Activated T-helper 9 cell treated with anti-CD3 and anti-CD28 coated beads, Interleukin-2, amount 50 U/mL, for 16 hours (primary cell): ENCODE measurements at regions not wholly inside any gene's neighbourhood (a gene's known extent, or its start where the extent isn't known, plus 50 kb on each side); places are given as distances from the start of the nearest gene placed in this dataset.
"Not testable (repeated sequence)": the region's sequence is repeated elsewhere in the genome, so short reads cannot be mapped to it uniquely, and the experiment has no call there.

Source experiments
- DNase-seq: peaks from one replicate; pipeline ENCODE4 v3.0.0-alpha.2; 2020; ENCODE audit warnings: low read depth

DNA sequence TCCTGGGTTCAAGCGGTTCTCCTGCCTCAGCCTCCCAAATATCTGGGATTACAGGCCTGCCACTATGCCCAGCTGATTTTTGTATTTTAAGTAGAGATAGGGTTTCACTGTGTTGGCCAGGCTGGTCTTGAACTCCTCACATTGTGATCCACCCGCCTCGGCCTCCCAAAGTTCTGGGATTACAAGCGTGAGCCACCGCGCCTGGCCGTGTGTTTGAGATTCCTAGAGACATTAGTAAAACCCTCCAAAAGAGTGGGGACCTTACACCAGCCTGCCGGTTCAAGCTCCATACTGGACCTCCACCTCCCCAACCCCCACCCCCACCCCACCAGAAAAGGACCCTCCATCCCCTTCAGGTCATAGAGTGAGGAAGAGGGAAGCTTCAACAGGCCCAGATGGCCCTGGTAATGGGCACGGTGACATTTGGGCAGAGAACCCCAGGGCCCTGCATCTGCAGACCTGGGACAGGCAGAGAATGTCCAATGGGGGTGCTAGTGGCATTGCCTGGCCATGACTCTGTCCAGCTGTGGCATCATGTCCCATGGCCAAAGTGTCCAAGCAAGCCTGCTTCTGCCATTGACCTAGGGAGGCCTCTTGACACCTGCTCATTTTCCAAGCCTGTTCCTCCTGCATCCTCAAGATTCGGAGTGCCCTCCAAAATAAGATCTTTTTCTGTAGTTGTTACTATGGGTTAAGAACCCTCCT is 108.9 kb upstream of the KLF13 start:
- DNase-seq = no peak

- no peak for DNase-seq
Measured at GRCh38 chr15:31219221-31219620, 107.4 kb upstream of the KLF13 start.

- DNase-seq = no peak
Measured at GRCh38 chr15:31221936-31222515, 104.6 kb upstream of the KLF13 start.

GRCh38 chr15:31222773-31223341 is 103.8 kb upstream of the KLF13 start:
- no peak for DNase-seq

- no peak for DNase-seq
Measured at GRCh38 chr15:31223478-31224350, 102.9 kb upstream of the KLF13 start.

- DNase-seq = not testable (repeated sequence)
Measured at GRCh38 chr15:31224661-31225060, 102.0 kb upstream of the KLF13 start.

- DNase-seq = no peak
Measured at GRCh38 chr15:31225356-31225955, 101.2 kb upstream of the KLF13 start.

DNA sequence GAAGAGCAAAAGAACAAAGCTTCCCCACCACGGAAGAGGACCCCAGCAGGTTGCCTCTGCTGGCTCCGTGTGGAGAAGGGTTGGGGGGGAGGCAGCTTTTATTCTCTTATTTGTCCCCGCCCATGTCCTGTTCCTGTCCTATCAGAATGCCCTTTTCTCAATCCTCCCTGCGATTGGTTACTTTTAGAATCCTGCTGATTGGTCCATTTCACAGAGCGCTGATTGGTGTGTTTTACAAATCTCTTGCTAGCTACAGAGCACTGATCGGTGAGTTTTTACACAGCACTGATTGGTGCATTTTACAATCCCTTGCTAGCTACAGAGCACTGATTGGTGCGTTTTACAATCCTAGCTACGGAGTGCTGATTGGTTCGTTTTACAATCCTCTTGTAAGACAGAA is 100.6 kb upstream of the KLF13 start:
- no peak for DNase-seq

DNA sequence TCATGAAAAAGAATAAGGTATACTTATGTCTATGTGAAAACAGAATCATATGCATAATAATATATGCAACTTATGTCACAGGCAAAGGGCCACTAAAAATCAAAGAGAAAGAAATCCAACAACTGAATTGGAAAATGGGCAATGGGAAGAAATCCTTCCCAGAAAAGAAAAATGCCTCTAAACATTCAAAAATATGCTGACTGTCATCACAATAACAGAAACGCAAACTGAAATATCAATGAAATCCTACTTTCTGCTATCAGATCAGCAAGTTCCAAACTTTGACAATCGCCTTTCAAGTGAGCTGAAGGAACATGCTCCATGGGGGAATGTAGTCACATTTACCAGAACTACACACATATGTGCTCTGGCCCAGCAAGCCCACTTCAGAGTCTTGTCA is 99.4 kb upstream of the KLF13 start:
- DNase-seq = no peak

- no peak for DNase-seq
Measured at GRCh38 chr15:31228011-31228484, 98.6 kb upstream of the KLF13 start.

DNA sequence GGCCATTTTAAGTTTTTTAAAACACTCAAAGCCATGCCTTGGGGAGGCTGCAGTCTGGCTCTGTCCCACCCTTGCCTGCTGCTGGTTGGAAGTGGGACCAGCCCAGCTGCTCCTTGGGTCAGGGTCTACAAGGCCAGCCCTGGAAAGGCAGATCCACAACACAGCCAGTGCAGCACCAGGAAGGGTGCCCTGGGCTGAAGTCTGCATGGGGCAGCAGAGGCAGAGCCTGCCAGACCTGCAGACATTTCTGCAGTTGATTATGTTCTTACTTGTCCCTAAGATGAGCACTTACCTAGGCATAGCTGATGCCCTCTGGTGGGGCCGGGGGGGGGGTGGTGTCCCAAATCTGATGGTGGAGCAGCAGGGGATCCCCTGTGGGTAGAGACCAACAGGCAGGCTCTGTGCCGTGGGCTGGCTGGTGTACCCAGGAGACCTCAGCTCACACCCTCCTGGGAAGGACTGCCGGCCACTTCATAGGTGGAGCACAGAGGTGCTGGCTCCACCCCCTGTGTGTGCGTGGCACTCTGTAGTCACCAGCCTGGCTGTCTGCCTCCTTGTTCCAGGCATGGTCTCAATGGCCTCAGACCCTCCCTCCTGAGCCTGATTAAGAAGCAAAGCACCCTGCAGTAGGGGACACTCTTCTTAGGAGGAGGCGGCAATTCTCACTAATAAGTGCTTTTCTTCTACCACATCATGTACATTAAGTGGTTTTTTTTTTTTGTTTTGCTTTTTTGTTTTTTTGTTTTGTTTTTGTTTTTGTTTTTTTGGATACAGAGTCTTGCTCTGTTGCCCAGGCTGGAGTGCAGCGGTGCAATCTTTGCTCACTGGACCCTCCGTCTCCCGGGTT is 97.4 kb upstream of the KLF13 start:
- no peak for DNase-seq

DNA sequence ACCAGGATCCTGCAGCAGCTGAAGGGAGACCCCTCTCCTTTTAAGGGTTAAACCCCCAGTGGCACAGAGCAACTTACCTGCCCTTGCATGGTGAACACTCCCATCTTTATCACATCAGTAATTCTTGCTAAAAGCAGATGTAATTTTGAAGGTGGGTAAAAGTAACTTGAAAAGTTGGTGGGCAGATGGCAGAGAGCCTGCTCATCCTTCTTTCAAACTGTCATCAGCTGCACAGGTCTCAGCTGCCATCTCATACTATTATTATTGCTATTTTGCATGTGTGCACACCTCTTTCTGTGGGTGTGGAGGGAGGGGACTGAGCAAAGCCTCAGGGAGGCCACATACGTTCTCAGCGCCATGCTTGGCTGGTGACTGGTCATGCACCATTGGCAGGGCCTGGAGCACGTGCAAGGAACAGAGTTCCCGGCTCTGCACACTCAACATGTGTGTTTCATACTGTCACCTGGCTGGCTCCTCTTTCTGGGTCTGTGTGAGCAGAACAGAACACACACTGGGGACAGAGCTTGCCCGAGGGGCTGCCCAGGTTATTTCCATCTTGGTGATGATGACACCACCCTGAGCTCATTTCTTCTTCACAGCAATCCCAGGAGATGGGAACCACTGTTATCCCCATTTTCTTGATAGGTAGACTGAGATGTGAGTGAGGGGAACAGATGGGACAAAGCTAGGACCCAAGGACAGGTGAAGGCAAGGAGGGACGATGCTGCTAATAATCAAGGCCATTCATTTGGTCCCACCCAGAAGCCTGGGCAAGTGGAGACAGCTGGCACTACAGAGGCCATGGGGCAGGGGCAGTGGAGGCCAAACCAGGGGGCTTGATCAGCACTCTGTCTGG is 95.8 kb upstream of the KLF13 start:
- DNase-seq = no peak

DNA sequence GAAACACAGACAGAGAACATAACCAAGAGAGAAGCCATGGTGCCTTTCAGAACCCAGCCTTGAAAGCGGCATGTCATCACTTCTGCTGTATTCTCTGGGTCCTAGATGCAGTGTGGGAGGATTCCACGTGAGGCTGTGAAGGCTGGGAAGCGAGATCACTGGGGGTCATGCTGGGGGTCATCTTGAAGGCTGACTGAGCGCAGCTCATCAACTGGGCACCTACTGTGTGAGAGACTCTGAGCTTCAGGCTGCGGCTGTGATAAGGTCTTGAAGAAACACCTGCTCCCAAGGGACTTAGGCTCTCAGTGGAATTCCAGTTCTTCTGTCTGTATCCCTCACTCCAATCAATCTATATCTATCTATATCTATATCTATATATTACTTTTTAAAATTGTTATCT is 91.8 kb upstream of the KLF13 start:
- DNase-seq = no peak

DNA sequence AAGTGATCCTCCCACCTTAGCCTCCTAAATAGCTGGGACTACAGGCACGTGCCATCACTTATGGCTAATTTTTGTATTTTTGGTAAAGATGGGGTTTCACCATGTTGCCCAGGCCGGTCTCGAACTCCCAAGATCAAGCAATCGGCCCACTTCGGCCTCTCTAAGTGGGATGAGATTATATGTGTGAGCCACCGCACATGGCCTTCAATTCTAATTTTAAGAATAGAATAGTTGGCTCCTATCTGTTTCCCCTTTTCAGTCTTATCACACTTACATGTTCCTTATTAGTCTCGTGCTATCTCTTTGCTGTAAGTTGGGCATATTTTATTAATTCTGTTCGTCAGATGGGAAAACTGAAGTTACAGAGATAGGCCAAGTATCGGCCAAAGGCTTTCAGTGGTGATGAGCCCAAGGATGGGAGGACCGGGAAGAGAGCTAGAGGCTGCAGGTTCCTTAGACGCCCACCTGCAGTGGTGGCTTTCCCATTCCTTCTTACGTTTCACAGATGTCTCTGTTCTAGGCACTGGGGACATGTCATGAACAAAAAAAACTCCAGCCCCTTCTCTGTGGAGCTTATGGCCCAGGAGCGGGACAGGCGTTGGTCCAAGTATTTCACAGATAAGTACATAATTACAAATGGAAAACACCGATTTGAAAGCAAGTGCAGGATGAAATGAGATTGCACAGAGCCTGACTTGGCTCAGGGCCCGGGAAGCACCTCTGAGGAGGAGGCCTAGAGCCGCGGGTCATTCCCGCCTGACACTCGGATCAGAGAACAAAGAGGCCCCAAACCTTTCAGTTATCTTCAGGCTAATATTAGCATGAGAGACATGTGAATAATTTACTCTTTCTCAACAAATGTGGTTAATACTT is 91.1 kb upstream of the KLF13 start:
- DNase-seq = no peak

DNA sequence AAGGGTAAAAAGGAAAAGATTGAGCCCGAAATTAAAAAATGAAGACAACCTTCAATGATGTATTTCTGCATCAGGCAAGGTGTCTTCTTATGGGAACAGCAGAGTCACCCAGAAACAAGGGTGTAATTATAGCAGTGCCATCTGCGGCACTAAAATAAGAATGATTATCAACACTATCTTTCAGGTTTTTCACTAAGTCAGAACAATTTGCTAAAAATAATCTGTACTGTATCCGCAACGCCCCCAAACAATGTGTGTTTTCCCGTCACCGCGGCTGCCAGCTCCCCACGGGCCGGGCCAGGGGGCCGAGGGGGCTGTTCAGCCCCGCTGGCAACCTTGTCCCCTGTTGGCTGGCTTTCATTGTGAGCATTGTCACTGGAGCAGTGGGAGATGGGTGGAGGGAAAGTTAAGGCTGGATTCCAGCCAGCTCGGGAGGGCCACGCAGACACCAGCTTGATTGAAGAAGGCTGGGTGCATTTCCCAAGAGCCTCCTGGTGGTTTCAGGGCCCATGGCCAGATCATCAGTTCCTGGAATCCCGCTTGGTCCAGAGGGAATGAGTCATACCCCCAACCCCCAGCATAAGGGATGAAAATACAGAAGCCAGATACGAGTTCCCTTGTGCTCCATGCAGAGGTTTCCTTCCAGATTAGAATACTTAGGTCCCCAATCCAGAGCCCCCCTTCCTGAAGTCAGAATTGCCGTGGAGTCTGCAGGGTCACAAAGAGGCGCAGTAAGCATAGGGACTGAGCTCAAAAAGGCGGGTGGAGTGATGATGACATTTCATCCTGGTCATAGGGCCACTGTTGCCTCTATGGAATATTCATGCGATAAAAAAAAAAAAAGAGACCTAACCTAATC is 90.2 kb upstream of the KLF13 start:
- no peak for DNase-seq

GRCh38 chr15:31237043-31237324 is 89.7 kb upstream of the KLF13 start:
- no peak for DNase-seq

GRCh38 chr15:31238906-31239305 is 87.7 kb upstream of the KLF13 start:
- DNase-seq = no peak

GRCh38 chr15:31239409-31239808 is 87.2 kb upstream of the KLF13 start:
- no peak for DNase-seq
